Testis (tissue), 2 donors: ENCODE measurements at regions not wholly inside any gene's neighbourhood (a gene's known extent, or its start where the extent isn't known, plus 50 kb on each side); places are given as distances from the start of the nearest gene placed in this dataset.

Experiments used
- POLR2A ChIP-seq: fragments of 450-650 bp; IDR thresholded peaks from one replicate; pipeline ENCODE4 v1.6.1; 2017; ENCODE audit warnings: antibody characterized with exemption, mild to moderate bottlenecking, moderate library complexity
- TF ChIP-seq, protein P1 (sequence below), 3 experiments: fragments of 450-650 bp in 2 of 3; fragments of 200-600 bp in 1 of 3; sonication (generic) in 1 of 3; IDR thresholded peaks; one replicate each; pipeline ENCODE4 v1.5.1; 2016 to 2019; ENCODE audit warnings: antibody characterized with exemption in 3 of 3, mild to moderate bottlenecking in 2 of 3, moderate library complexity in 1 of 3

DNA sequence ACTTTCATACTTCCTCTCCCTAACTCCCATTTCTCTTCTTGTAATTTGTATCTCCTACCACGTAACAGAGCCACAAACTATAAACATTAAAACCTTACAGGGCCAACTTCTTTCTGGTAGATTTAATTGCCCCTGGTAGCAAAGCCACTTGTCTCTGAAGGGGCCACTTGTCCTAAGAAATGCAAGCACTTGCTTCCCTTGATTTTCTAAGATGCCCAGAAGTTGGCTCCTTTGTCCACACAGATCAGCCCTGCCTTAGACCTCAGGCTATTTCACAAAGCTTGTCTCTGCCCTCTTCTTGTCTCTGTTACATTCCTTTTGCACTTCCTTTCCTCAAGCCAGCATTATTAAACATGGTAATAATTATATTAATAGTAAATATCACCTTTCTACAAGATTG, 80.6 kb upstream of the CXXC4 start:
- TF ChIP-seq, protein P1, sequence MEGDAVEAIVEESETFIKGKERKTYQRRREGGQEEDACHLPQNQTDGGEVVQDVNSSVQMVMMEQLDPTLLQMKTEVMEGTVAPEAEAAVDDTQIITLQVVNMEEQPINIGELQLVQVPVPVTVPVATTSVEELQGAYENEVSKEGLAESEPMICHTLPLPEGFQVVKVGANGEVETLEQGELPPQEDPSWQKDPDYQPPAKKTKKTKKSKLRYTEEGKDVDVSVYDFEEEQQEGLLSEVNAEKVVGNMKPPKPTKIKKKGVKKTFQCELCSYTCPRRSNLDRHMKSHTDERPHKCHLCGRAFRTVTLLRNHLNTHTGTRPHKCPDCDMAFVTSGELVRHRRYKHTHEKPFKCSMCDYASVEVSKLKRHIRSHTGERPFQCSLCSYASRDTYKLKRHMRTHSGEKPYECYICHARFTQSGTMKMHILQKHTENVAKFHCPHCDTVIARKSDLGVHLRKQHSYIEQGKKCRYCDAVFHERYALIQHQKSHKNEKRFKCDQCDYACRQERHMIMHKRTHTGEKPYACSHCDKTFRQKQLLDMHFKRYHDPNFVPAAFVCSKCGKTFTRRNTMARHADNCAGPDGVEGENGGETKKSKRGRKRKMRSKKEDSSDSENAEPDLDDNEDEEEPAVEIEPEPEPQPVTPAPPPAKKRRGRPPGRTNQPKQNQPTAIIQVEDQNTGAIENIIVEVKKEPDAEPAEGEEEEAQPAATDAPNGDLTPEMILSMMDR (IDR thresholded peaks at IDR 0.05), result no peak
- TF ChIP-seq POLR2A, result no peak
